Mammary epithelial cell (primary cell): ENCODE measurements at regions not wholly inside any gene's neighbourhood (a gene's known extent, or its start where the extent isn't known, plus 50 kb on each side); places are given as distances from the start of the nearest gene placed in this dataset.

ENCODE experiments used
- EZH2 ChIP-seq: IDR thresholded peaks from 2 replicates; pipeline ENCODE4 v1.6.1; 2012; ENCODE audit warnings: low read length, inconsistent platforms, borderline replicate concordance
- TF ChIP-seq, protein P1 (sequence below), 2 donors: IDR thresholded peaks in 1 of 2; conservative IDR thresholded peaks in 1 of 2; 2 replicates each; pipeline ENCODE4 v1.5.1; 2011 to 2012; ENCODE audit warnings: inconsistent platforms in 2 of 2, low read length in 2 of 2, mild to moderate bottlenecking in 2 of 2, control low read depth in 1 of 2, low read depth in 1 of 2; ENCODE audit not compliant: insufficient read depth in 1 of 2; ENCODE audit errors: extremely low read depth in 1 of 2

DNA sequence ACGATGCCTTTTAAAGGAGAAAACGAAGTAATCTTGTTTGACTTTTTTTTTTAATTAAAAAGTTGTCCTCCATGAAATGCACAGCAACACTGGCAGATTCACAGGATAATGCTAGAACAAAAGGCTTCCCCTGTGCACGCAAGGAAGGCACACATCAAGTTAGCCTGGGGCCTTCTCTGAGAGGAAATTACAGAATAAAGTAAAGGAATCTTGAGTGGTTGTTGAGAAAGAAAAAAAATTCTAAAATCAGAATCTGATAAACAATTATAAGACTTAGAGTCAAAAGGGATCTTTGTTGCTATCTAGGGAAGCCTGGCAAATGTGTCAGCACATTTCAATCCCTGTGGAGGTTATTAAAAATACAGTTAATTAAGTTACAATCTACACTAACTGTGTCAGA, 946.0 kb downstream of the IGSF11 start:
- TF ChIP-seq EZH2 = no peak
- TF ChIP-seq, protein P1, sequence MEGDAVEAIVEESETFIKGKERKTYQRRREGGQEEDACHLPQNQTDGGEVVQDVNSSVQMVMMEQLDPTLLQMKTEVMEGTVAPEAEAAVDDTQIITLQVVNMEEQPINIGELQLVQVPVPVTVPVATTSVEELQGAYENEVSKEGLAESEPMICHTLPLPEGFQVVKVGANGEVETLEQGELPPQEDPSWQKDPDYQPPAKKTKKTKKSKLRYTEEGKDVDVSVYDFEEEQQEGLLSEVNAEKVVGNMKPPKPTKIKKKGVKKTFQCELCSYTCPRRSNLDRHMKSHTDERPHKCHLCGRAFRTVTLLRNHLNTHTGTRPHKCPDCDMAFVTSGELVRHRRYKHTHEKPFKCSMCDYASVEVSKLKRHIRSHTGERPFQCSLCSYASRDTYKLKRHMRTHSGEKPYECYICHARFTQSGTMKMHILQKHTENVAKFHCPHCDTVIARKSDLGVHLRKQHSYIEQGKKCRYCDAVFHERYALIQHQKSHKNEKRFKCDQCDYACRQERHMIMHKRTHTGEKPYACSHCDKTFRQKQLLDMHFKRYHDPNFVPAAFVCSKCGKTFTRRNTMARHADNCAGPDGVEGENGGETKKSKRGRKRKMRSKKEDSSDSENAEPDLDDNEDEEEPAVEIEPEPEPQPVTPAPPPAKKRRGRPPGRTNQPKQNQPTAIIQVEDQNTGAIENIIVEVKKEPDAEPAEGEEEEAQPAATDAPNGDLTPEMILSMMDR (conservative IDR thresholded peaks at IDR 0.05 in 1 of 2, IDR thresholded peaks at IDR 0.05 in 1 of 2; ENCODE audit: extremely low read depth in 1 of 2, insufficient read depth in 1 of 2, low read depth in 1 of 2, low read length in 2 of 2) = no peak
